OCI-LY7 (cell line): ENCODE measurements at regions not wholly inside any gene's neighbourhood (a gene's known extent, or its start where the extent isn't known, plus 50 kb on each side); places are given as distances from the start of the nearest gene placed in this dataset.

Experiments used
- BruUV-seq: library from RNA; stranded (reverse); fragments of 400-500 nt; replicated peaks from 2 replicates; lab custom pipeline; 2021; lab: Mats Ljungman, UMichigan
- CTCF ChIA-PET: fragments of 300-600 bp; sonication (Branson Sonifier 250); formaldehyde crosslinking; loops from one replicate; lab custom pipeline; 2022; ENCODE audit warnings: antibody characterized with exemption; ENCODE audit not compliant: unreplicated experiment; lab: Charles Lee
- POLR2A ChIA-PET: fragments of 300-600 bp; sonication (Branson Sonifier 250); formaldehyde crosslinking; loops from one replicate; lab custom pipeline; 2022; ENCODE audit warnings: antibody characterized with exemption; lab: Charles Lee
- DNase-seq: peaks from one replicate; pipeline ENCODE4 v3.0.0-alpha.2; 2015; ENCODE audit warnings: low spot score
- H2AFZ ChIP-seq: fragments of 200-600 bp; sonication (generic), shearing (Covaris generic); 2 replicates; pipeline ENCODE4 v1.6.1; 2014; ENCODE audit warnings: mild to moderate bottlenecking, antibody characterized with exemption, low read length, moderate library complexity
- H3K27ac ChIP-seq: fragments of 200-600 bp; sonication (generic); 2 replicates; pipeline ENCODE4 v1.5.1; 2014; ENCODE audit warnings: mixed run types, low read depth, mild to moderate bottlenecking, moderate library complexity, low read length, inconsistent platforms; ENCODE audit not compliant: poor library complexity, severe bottlenecking
- H3K36me3 ChIP-seq: fragments of 200-600 bp; sonication (generic); 2 replicates; pipeline ENCODE4 v1.6.1; 2014; ENCODE audit warnings: mild to moderate bottlenecking, antibody characterized with exemption, low read length, moderate library complexity, mixed read lengths; ENCODE audit not compliant: insufficient read depth
- H3K4me1 ChIP-seq: fragments of 200-600 bp; sonication (generic); 2 replicates; pipeline ENCODE4 v1.5.1; 2014; ENCODE audit warnings: mild to moderate bottlenecking, low read length; ENCODE audit not compliant: insufficient read depth, poor library complexity, severe bottlenecking
- H3K4me2 ChIP-seq: fragments of 200-600 bp; sonication (generic); 2 replicates; pipeline ENCODE4 v1.6.1; 2014; ENCODE audit warnings: mild to moderate bottlenecking, low read length
- H3K4me3 ChIP-seq: fragments of 200-600 bp; sonication (generic); 2 replicates; pipeline ENCODE4 v1.5.1; 2014; ENCODE audit warnings: mild to moderate bottlenecking, low read depth, low read length; ENCODE audit not compliant: poor library complexity, severe bottlenecking
- H3K79me2 ChIP-seq: fragments of 200-600 bp; sonication (generic); 2 replicates; pipeline ENCODE4 v1.6.1; 2016; ENCODE audit warnings: low read depth, mild to moderate bottlenecking, low read length, moderate library complexity, mixed read lengths; ENCODE audit not compliant: insufficient read depth
- H3K9me2 ChIP-seq: fragments of 200-600 bp; sonication (generic); 2 replicates; pipeline ENCODE4 v1.6.1; 2016; ENCODE audit warnings: mild to moderate bottlenecking, low read length, mixed read lengths; ENCODE audit not compliant: insufficient read depth
- H3K9me3 ChIP-seq: fragments of 200-600 bp; sonication (generic); 2 replicates; pipeline ENCODE4 v1.6.1; 2014; ENCODE audit warnings: mild to moderate bottlenecking, mixed run types, low read length, mixed read lengths
- H4K20me1 ChIP-seq: fragments of 200-600 bp; sonication (generic); 2 replicates; pipeline ENCODE4 v1.6.1; 2014; ENCODE audit warnings: mild to moderate bottlenecking, antibody characterized with exemption, low read length, moderate library complexity, mixed read lengths; ENCODE audit not compliant: insufficient read depth
- CTCF ChIP-seq: fragments of 200-600 bp; sonication (generic); conservative IDR thresholded peaks from 2 replicates; pipeline ENCODE4 v1.5.1; 2014; ENCODE audit warnings: mild to moderate bottlenecking, antibody characterized with exemption, low read length, moderate library complexity, mixed read lengths
- EZH2phosphoT487 ChIP-seq: fragments of 200-600 bp; sonication (generic); IDR thresholded peaks from 2 replicates; pipeline ENCODE4 v1.6.1; 2018; ENCODE audit warnings: low read depth, borderline replicate concordance, mild to moderate bottlenecking, mixed run types, antibody characterized with exemption, low read length, moderate library complexity, mixed read lengths
- intact Hi-C: fragments of 100-400 bp; cut with micrococcal nuclease; formaldehyde crosslinking; loops from one replicate; pipeline ENCODE4 v1.10.0; 2022; ENCODE audit not compliant: unreplicated experiment

DNA sequence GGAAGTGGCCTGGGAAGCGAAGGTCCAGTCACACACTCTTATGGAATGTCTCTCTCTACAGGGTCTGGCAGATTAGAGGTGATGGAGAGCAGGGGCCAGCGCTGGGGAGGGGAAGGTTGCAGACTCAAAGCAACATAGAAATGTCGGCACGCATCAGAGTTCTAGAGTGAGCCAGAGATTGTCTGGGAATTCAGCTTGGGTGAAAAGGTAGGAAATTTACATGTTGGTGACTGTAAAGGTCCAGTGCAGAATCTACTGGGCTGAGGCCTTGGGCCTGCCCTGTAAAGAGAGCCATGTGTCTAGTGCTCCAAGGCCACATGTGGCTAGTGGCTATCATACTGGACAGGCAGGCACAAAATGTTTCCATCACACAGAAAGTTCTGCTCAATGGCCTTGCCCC, 80.8 kb downstream of the FOXA2 start:
- no peak for TF ChIP-seq EZH2phosphoT487
- TF ChIP-seq CTCF: no peak

GRCh38 chr20:22502731-22503191, 81.6 kb downstream of the FOXA2 start:
- H3K9me3 ChIP-seq: no peaks in the 10 kb centered on the region
- H3K36me3 ChIP-seq: no peaks in the 10 kb centered on the region
- no peak overlapping the region for H3K4me2 ChIP-seq
- H2AFZ ChIP-seq: no peak overlapping the region
- H3K79me2 ChIP-seq: no peaks in the 10 kb centered on the region
- CTCF ChIA-PET: no interaction called here
- BruUV-seq: no TSS peak
- no peak for TF ChIP-seq EZH2phosphoT487
- TF ChIP-seq CTCF: no peak
- no peak overlapping the region for H3K4me3 ChIP-seq
- no peak for DNase-seq
- POLR2A ChIA-PET: no interaction called here
- intact Hi-C loops: no loop called here
- no peak overlapping the region for H3K27ac ChIP-seq
- no peaks in the 10 kb centered on the region for H3K9me2 ChIP-seq
- no peaks in the 10 kb centered on the region for H4K20me1 ChIP-seq
- no peaks in the 10 kb centered on the region for H3K4me1 ChIP-seq

More for the DNA sequence above, 80.8 kb downstream of the FOXA2 start:
- Histone ChIP-seq H3K4me2 (no peak overlapping the region), H3K27ac (no peak overlapping the region), H3K36me3 (no peaks in the 10 kb centered on the region), H3K79me2 (no peaks in the 10 kb centered on the region), H3K4me1 (no peaks in the 10 kb centered on the region), H3K9me3 (no peaks in the 10 kb centered on the region), H2AFZ (no peak overlapping the region), H4K20me1 (no peaks in the 10 kb centered on the region), H3K4me3 (no peak overlapping the region), H3K9me2 (no peaks in the 10 kb centered on the region)
- ChIA-PET POLR2A (no interaction called here), CTCF (no interaction called here)
- intact Hi-C loops: no loop called here
- no TSS peak for BruUV-seq
- DNase-seq: no peak

GRCh38 chr20:22501566-22502344, 82.6 kb downstream of the FOXA2 start:
- Histone ChIP-seq H3K4me1 (no peaks in the 10 kb centered on the region), H3K79me2 (no peaks in the 10 kb centered on the region), H3K4me2 (no peak overlapping the region), H3K9me2 (no peaks in the 10 kb centered on the region), H4K20me1 (no peaks in the 10 kb centered on the region), H3K27ac (no peak overlapping the region), H3K36me3 (no peaks in the 10 kb centered on the region), H2AFZ (no peak overlapping the region), H3K4me3 (no peak overlapping the region), H3K9me3 (no peaks in the 10 kb centered on the region)
- no TSS peak for BruUV-seq
- ChIA-PET POLR2A (no interaction called here), CTCF (no interaction called here)
- DNase-seq: no peak
- intact Hi-C loops: no loop called here
- no peak for TF ChIP-seq EZH2phosphoT487
